GM12878 (cell line): ENCODE measurements at regions not wholly inside any gene's neighbourhood (a gene's known extent, or its start where the extent isn't known, plus 50 kb on each side); places are given as distances from the start of the nearest gene placed in this dataset.

ENCODE experiments used
- ATAC-seq: fragments of 200-7000 bp; cut with Tn5 transposase; 3 replicates; pipeline ENCODE4 v1.9.1; 2020; ENCODE audit warnings: mild to moderate bottlenecking, moderate library complexity
- BruUV-seq: library from RNA; stranded (reverse); fragments of 400-500 nt; replicated peaks from 2 replicates; lab custom pipeline; 2021; lab: Mats Ljungman, UMichigan
- CTCF ChIA-PET: fragments of 300-600 bp; sonication (Branson Sonifier 250); formaldehyde crosslinking; extraction: SDS; loops from one replicate; lab custom pipeline; 2021; ENCODE audit warnings: inconsistent platforms; lab: Yijun Ruan, JAX
- POLR2A ChIA-PET: fragments of 350-600 bp; formaldehyde crosslinking; extraction: SDS; loops from one replicate; lab custom pipeline; 2021; ENCODE audit warnings: inconsistent platforms; lab: Charles Lee
- RAD21 ChIA-PET: fragments of 300-600 bp; sonication (Branson Sonifier 250); formaldehyde crosslinking; loops from one replicate; lab custom pipeline; 2023; ENCODE audit warnings: antibody characterized with exemption; ENCODE audit not compliant: unreplicated experiment; lab: Charles Lee
- SMC1A ChIA-PET: fragments of 300-600 bp; sonication (Branson Sonifier 250); formaldehyde crosslinking; loops from one replicate; lab custom pipeline; 2023; ENCODE audit not compliant: unreplicated experiment, uncharacterized antibody; lab: Charles Lee
- DNase-seq: peaks from one replicate; pipeline ENCODE4 v3.0.0-alpha.2; 2011; ENCODE audit warnings: low read depth, low spot score
- FAIRE-seq: peaks from 3 replicates; lab custom pipeline; 2011; peaks lifted over from hg19 to GRCh38; lab: Jason Lieb, UNC
- H2AFZ ChIP-seq: 2 replicates; pipeline ENCODE4 v1.6.0; 2011; ENCODE audit warnings: low read depth, low read length, control low read depth; ENCODE audit not compliant: control insufficient read depth
- H3K27ac ChIP-seq: 2 replicates; pipeline ENCODE4 v1.5.1; 2011; ENCODE audit warnings: control low read depth; ENCODE audit not compliant: control insufficient read depth, insufficient read depth
- H3K27me3 ChIP-seq, 2 experiments: replicated peaks in 1 of 2; 2 replicates each; pipeline versions ENCODE4 v1.6.0 to v1.6.1; 2011; ENCODE audit warnings: low read length in 1 of 2; ENCODE audit not compliant: control insufficient read depth in 2 of 2, insufficient read depth in 2 of 2
- H3K36me3 ChIP-seq, 2 experiments: 2 replicates each; pipeline ENCODE4 v1.5.1; 2011; ENCODE audit warnings: low read length in 1 of 2; ENCODE audit not compliant: control insufficient read depth in 2 of 2, insufficient read depth in 2 of 2
- H3K4me1 ChIP-seq: 2 replicates; pipeline ENCODE4 v1.6.1; 2011; ENCODE audit warnings: mild to moderate bottlenecking, low read length, moderate library complexity, mixed read lengths; ENCODE audit not compliant: control insufficient read depth, insufficient read depth
- H3K4me2 ChIP-seq: 2 replicates; pipeline ENCODE4 v1.6.0; 2011; ENCODE audit warnings: control low read depth; ENCODE audit not compliant: control insufficient read depth, insufficient read depth
- H3K4me3 ChIP-seq: fragments of 200-600 bp; sonication (generic); 2 replicates; pipeline ENCODE4 v1.5.1; 2016
- H3K79me2 ChIP-seq: 2 replicates; pipeline ENCODE4 v1.6.0; 2011; ENCODE audit warnings: low read length; ENCODE audit not compliant: control insufficient read depth, insufficient read depth
- H3K9ac ChIP-seq: 2 replicates; pipeline ENCODE4 v1.8.0; 2011; ENCODE audit warnings: low read length, control low read depth, mixed read lengths; ENCODE audit not compliant: control insufficient read depth, insufficient read depth
- H3K9me3 ChIP-seq: replicated peaks from 3 replicates; pipeline ENCODE4 v1.5.1; 2011; ENCODE audit warnings: mild to moderate bottlenecking, low read length; ENCODE audit not compliant: control insufficient read depth, insufficient read depth
- H4K20me1 ChIP-seq: 2 replicates; pipeline ENCODE4 v1.6.0; 2011; ENCODE audit not compliant: control insufficient read depth, insufficient read depth
- FOXK2 ChIP-seq: fragments of 450-650 bp; IDR thresholded peaks from 2 replicates; pipeline ENCODE4 v1.6.1; 2017; ENCODE audit warnings: mild to moderate bottlenecking, moderate library complexity
- HDAC2 ChIP-seq: fragments of 200-600 bp; sonication (generic); IDR thresholded peaks from 2 replicates; pipeline ENCODE4 v1.6.1; 2017
- MTA3 ChIP-seq: IDR thresholded peaks from 2 replicates; pipeline ENCODE4 v1.6.1; 2012; ENCODE audit warnings: low read length, inconsistent platforms, borderline replicate concordance
- RCOR1 ChIP-seq: conservative IDR thresholded peaks from 2 replicates; pipeline ENCODE4 v1.6.1; 2012; ENCODE audit warnings: low read depth, low read length, improper control_type of control experiment
- SRF ChIP-seq, 2 experiments: IDR thresholded peaks; 2 replicates each; pipeline ENCODE4 v1.6.1; 2011; ENCODE audit warnings: low read depth in 2 of 2, low read length in 2 of 2, mild to moderate bottlenecking in 1 of 2, moderate library complexity in 1 of 2
- USF2 ChIP-seq: IDR thresholded peaks from 2 replicates; pipeline ENCODE4 v1.6.1; 2011; ENCODE audit warnings: low read depth, low read length, improper control_type of control experiment, borderline replicate concordance
- ZNF24 ChIP-seq: fragments of 450-650 bp; IDR thresholded peaks from 2 replicates; pipeline ENCODE4 v1.6.1; 2017; ENCODE audit warnings: antibody characterized with exemption, mild to moderate bottlenecking
- ZNF622 ChIP-seq: fragments of 450-650 bp; IDR thresholded peaks from 2 replicates; pipeline ENCODE4 v1.6.1; 2017; ENCODE audit warnings: mild to moderate bottlenecking, inconsistent platforms
- WGBS: methylation state at CpG from one replicate; pipeline ENCODE4 v1.1.6; 2016; ENCODE audit warnings: low lambda C conversion rate; ENCODE audit not compliant: insufficient replicate concordance, insufficient coverage; ENCODE audit errors: missing lambda C conversion rate; 5-methylcytosine and 5-hydroxymethylcytosine counted together
- in situ Hi-C: fragments of 300-500 bp; cut with MboI; formaldehyde crosslinking; loops from 9 replicates; pipeline ENCODE4 v1.14.3; 2018; ENCODE audit warnings: mixed read lengths
- intact Hi-C: fragments of 100-400 bp; cut with micrococcal nuclease; formaldehyde crosslinking; loops from one replicate; pipeline ENCODE4 v1.14.2; 2022; ENCODE audit not compliant: unreplicated experiment
- TF ChIP-seq, protein P1 (sequence below): fragments of 450-650 bp; formaldehyde crosslinking; IDR thresholded peaks from 2 replicates; pipeline ENCODE4 v1.4.0; 2020; ENCODE audit warnings: mild to moderate bottlenecking, moderate library complexity
- TF ChIP-seq, protein P2 (sequence below): IDR thresholded peaks from 2 replicates; pipeline ENCODE4 v1.6.1; 2011; ENCODE audit warnings: low read depth, mild to moderate bottlenecking, low read length, moderate library complexity, borderline replicate concordance; ENCODE audit errors: extremely low read depth

DNA sequence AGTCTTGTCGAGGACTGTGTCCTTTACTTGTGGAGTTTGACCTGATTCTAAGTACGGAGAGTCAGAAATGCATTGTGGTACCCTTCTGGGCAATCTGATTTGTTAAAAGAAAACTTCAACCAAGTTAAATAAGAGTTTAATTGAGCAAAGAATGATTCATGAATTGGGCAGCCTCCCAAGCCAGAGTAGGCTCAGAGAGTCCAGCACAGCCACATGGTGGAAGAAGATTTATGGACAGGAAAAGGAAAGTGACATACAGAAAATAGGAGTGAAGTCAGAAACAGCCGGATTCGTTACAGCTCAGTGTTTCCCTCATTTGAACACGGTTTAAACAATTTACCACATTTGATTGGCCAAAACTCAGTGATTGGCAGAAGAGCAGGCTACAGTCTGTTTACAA, 329.2 kb downstream of the DHX35 start:
- Histone ChIP-seq H3K4me2 (no peak overlapping the region), H3K27ac (no peak overlapping the region), H4K20me1 (no peaks in the 10 kb centered on the region), H3K4me3 (no peak overlapping the region), H3K4me1 (no peaks in the 10 kb centered on the region), H3K27me3 (no peaks in the 10 kb centered on the region), H3K36me3 (no peaks in the 10 kb centered on the region), H3K9me3 (no peaks in the 10 kb centered on the region; the same call in 2 of the 3 replicates), H3K9ac (no peak overlapping the region), H2AFZ (no peak overlapping the region), H3K79me2 (no peaks in the 10 kb centered on the region)
- FAIRE-seq (no peak), ATAC-seq (no peak), DNase-seq (no peak)
- no peak for TF ChIP-seq HDAC2
- TF ChIP-seq, protein P1, sequence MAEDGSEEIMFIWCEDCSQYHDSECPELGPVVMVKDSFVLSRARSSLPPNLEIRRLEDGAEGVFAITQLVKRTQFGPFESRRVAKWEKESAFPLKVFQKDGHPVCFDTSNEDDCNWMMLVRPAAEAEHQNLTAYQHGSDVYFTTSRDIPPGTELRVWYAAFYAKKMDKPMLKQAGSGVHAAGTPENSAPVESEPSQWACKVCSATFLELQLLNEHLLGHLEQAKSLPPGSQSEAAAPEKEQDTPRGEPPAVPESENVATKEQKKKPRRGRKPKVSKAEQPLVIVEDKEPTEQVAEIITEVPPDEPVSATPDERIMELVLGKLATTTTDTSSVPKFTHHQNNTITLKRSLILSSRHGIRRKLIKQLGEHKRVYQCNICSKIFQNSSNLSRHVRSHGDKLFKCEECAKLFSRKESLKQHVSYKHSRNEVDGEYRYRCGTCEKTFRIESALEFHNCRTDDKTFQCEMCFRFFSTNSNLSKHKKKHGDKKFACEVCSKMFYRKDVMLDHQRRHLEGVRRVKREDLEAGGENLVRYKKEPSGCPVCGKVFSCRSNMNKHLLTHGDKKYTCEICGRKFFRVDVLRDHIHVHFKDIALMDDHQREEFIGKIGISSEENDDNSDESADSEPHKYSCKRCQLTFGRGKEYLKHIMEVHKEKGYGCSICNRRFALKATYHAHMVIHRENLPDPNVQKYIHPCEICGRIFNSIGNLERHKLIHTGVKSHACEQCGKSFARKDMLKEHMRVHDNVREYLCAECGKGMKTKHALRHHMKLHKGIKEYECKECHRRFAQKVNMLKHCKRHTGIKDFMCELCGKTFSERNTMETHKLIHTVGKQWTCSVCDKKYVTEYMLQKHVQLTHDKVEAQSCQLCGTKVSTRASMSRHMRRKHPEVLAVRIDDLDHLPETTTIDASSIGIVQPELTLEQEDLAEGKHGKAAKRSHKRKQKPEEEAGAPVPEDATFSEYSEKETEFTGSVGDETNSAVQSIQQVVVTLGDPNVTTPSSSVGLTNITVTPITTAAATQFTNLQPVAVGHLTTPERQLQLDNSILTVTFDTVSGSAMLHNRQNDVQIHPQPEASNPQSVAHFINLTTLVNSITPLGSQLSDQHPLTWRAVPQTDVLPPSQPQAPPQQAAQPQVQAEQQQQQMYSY (CRISPR knock-in tag), result no peak
- intact Hi-C loops (no loop called here), in situ Hi-C loops (no loop called here)
- SMC1A ChIA-PET, result interaction anchor here (1.3 to 4.8 kb wide), 2 partner anchors 107 to 583 kb away, joined by 7 to 24 read pairs; no protein-coding TSS in a partner anchor
- POLR2A ChIA-PET, result no interaction called here
- CTCF ChIA-PET, result interaction anchor here (0.8 to 3.6 kb wide), 5 partner anchors 22 to 583 kb away, joined by 3 to 42 read pairs (median 5); no protein-coding TSS in a partner anchor
- WGBS, result 18% methylated on average over 5 of the region's 5 CpGs
- no TSS peak for BruUV-seq
- RAD21 ChIA-PET, result interaction anchor here (0.7 to 4.1 kb wide), 2 partner anchors 107 to 582 kb away, joined by 3 to 25 read pairs; no protein-coding TSS in a partner anchor

- Histone ChIP-seq H3K4me2 (no peak overlapping the region), H3K4me1 (no peaks in the 10 kb centered on the region), H3K27ac (no peak overlapping the region), H3K27me3 (no peaks in the 10 kb centered on the region), H3K9ac (no peak overlapping the region), H3K9me3 (no peaks in the 10 kb centered on the region; the same call in 2 of the 3 replicates), H3K4me3 (no peak overlapping the region), H2AFZ (no peak overlapping the region), H4K20me1 (no peaks in the 10 kb centered on the region), H3K79me2 (no peaks in the 10 kb centered on the region), H3K36me3 (no peaks in the 10 kb centered on the region)
- ChIA-PET RAD21 (interaction anchor here (0.9 to 4.1 kb wide), 3 partner anchors 108 to 583 kb away, joined by 3 to 25 read pairs (median 3); no protein-coding TSS in a partner anchor), POLR2A (no interaction called here), CTCF (interaction anchor here (1.2 to 3.6 kb wide), 6 partner anchors 21 to 583 kb away, joined by 4 to 42 read pairs (median 6); no protein-coding TSS in a partner anchor), SMC1A (interaction anchor here (0.9 to 4.8 kb wide), 3 partner anchors 98 to 156 kb away, joined by 3 to 24 read pairs (median 6); no protein-coding TSS in a partner anchor)
- intact Hi-C loops, result no loop called here
- no TSS peak for BruUV-seq
- ATAC-seq (no peak), FAIRE-seq (no peak), DNase-seq (no peak)
- in situ Hi-C loops, result no loop called here
- TF ChIP-seq MTA3 (no peak), FOXK2 (no peak), USF2 (no peak), ZNF622 (no peak), SRF (IDR thresholded peaks at IDR 0.05; ENCODE audit: low read depth in 2 of 2, low read length in 2 of 2) (no peak), ZNF24 (no peak), RCOR1 (no peak)
- TF ChIP-seq, protein P2, sequence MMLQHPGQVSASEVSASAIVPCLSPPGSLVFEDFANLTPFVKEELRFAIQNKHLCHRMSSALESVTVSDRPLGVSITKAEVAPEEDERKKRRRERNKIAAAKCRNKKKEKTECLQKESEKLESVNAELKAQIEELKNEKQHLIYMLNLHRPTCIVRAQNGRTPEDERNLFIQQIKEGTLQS, result no peak
These were observed 328.4 kb downstream of the DHX35 start for GRCh38 chr20:39290575-39290974.
